Panc1 (cell line): ENCODE measurements at regions not wholly inside any gene's neighbourhood (a gene's known extent, or its start where the extent isn't known, plus 50 kb on each side); places are given as distances from the start of the nearest gene placed in this dataset.

Source experiments
- ATAC-seq: fragments of 200-7000 bp; cut with Tn5 transposase; 2 replicates; pipeline ENCODE4 v1.9.1; 2020; ENCODE audit warnings: mild to moderate bottlenecking, moderate library complexity
- BruUV-seq: library from RNA; stranded (reverse); fragments of 400-500 nt; replicated peaks from 2 replicates; lab custom pipeline; 2021; lab: Mats Ljungman, UMichigan
- CTCF ChIA-PET: fragments of 300-600 bp; sonication (Branson Sonifier 250); formaldehyde crosslinking; loops from one replicate; lab custom pipeline; 2022; ENCODE audit warnings: antibody characterized with exemption; lab: Charles Lee
- POLR2A ChIA-PET: fragments of 300-600 bp; sonication (Branson Sonifier 250); formaldehyde crosslinking; loops from one replicate; lab custom pipeline; 2022; ENCODE audit warnings: antibody characterized with exemption; lab: Charles Lee
- DNase-seq: peaks from one replicate; pipeline ENCODE4 v3.0.0-alpha.2; 2010; ENCODE audit warnings: low read depth, low spot score
- H3K27ac ChIP-seq: 2 replicates; pipeline ENCODE4 v1.5.1; 2011; ENCODE audit warnings: mild to moderate bottlenecking, low read length, inconsistent platforms
- H3K27me3 ChIP-seq: fragments of 200-500 bp; sonication (Bioruptor generic); 2 replicates; pipeline ENCODE4 v1.6.0; 2014; ENCODE audit warnings: low read length, inconsistent platforms; ENCODE audit not compliant: control insufficient read depth, insufficient read depth
- H3K36me3 ChIP-seq: fragments of 200-500 bp; sonication (Bioruptor generic); 2 replicates; pipeline ENCODE4 v1.5.1; 2014; ENCODE audit warnings: inconsistent platforms, mild to moderate bottlenecking, low read length, moderate library complexity; ENCODE audit not compliant: control insufficient read depth, insufficient read depth
- H3K4me1 ChIP-seq: 2 replicates; pipeline ENCODE4 v1.5.1; 2011; ENCODE audit warnings: inconsistent platforms, mild to moderate bottlenecking, low read length, moderate library complexity; ENCODE audit not compliant: control insufficient read depth, insufficient read depth
- H3K4me3 ChIP-seq, 2 experiments: 2 replicates each; pipeline ENCODE4 v1.5.1; 2011 to 2012; ENCODE audit warnings: low read depth in 2 of 2, low read length in 2 of 2, mild to moderate bottlenecking in 2 of 2, inconsistent platforms in 1 of 2, moderate library complexity in 1 of 2
- H3K9me3 ChIP-seq: fragments of 200-500 bp; sonication (Bioruptor generic); 2 replicates; pipeline ENCODE4 v1.5.1; 2014; ENCODE audit warnings: low read depth, mild to moderate bottlenecking, inconsistent platforms, low read length, moderate library complexity; ENCODE audit not compliant: control insufficient read depth, insufficient read depth
- CTCF ChIP-seq: fragments of 450-650 bp; IDR thresholded peaks from 2 replicates; pipeline ENCODE4 v1.5.1; 2017; ENCODE audit warnings: mild to moderate bottlenecking
- POLR2AphosphoS5 ChIP-seq: IDR thresholded peaks from 2 replicates; pipeline ENCODE4 v1.6.1; 2012; ENCODE audit warnings: mild to moderate bottlenecking, low read depth, low read length, moderate library complexity
- REST ChIP-seq, 2 experiments: IDR thresholded peaks; 2 replicates each; pipeline ENCODE4 v1.6.1; 2011 to 2012; ENCODE audit warnings: low read depth in 2 of 2, control low read depth in 1 of 2, low read length in 1 of 2, mild to moderate bottlenecking in 1 of 2, moderate library complexity in 1 of 2; ENCODE audit not compliant: insufficient read depth in 1 of 2
- SIN3A ChIP-seq: IDR thresholded peaks from 2 replicates; pipeline ENCODE4 v1.6.1; 2012; ENCODE audit warnings: low read depth, mild to moderate bottlenecking, low read length, moderate library complexity, borderline replicate concordance; ENCODE audit not compliant: insufficient read depth
- TCF7L2 ChIP-seq: IDR thresholded peaks from 2 replicates; pipeline ENCODE4 v1.6.1; 2011; ENCODE audit warnings: mild to moderate bottlenecking, low read depth, low read length, inconsistent platforms
- in situ Hi-C: cut with HindIII; loops from 2 replicates; pipeline ENCODE4 v1.10.0; 2016; ENCODE audit warnings: low sequenced_read_pairs, low pct_unique_long_range_greater_than_20kb
- intact Hi-C: fragments of 100-400 bp; cut with micrococcal nuclease; formaldehyde crosslinking; loops from one replicate; pipeline ENCODE4 v1.10.0; 2022; ENCODE audit not compliant: unreplicated experiment

GRCh38 chr2:125747165-125747425 lies 908.9 kb upstream of the GYPC start:
- TF ChIP-seq REST (IDR thresholded peaks at IDR 0.05; ENCODE audit: insufficient read depth in 1 of 2, low read depth in 2 of 2, low read length in 1 of 2) (no peak), SIN3A (no peak), POLR2AphosphoS5 (no peak), CTCF (no peak), TCF7L2 (no peak)
- ATAC-seq (no peak), DNase-seq (no peak)
- Histone ChIP-seq H3K4me3 (no peak overlapping the region), H3K9me3 (no peaks in the 10 kb centered on the region), H3K4me1 (no peaks in the 10 kb centered on the region), H3K27ac (no peak overlapping the region), H3K27me3 (no peaks in the 10 kb centered on the region), H3K36me3 (no peaks in the 10 kb centered on the region)
- intact Hi-C loops = loop anchor here (10.0 kb wide), 1 partner anchor 1028 kb away; no protein-coding TSS in a partner anchor
- BruUV-seq = no TSS peak
- ChIA-PET POLR2A (no interaction called here), CTCF (no interaction called here)
- in situ Hi-C loops = no loop called here

DNA sequence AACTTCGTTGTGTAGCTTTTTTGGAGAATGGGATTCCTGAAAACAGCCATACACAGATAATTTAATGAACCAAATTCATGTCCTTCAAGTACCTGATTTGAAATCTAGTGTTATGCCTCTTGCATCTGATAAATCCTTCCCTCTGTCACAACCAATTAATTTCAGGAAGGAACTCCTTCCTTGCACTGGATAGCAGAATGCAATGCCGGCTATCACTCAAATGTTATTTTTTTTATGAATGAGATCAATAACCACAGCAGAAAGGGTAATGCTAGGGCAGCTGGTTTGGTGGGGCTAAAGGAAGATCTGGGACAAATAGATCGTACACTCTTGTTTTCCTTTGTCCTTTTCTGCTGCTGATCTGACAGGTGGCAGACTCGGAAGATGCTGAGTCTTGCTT lies 899.5 kb upstream of the GYPC start:
- intact Hi-C loops = no loop called here
- TF ChIP-seq CTCF = no peak
- TF ChIP-seq SIN3A = no peak
- no peak for TF ChIP-seq REST (IDR thresholded peaks at IDR 0.05; ENCODE audit: insufficient read depth in 1 of 2, low read depth in 2 of 2, low read length in 1 of 2)
- TF ChIP-seq TCF7L2 = no peak
- TF ChIP-seq POLR2AphosphoS5 = no peak

More for the DNA sequence above, 899.5 kb upstream of the GYPC start:
- CTCF ChIA-PET = no interaction called here
- Histone ChIP-seq H3K27ac (no peak overlapping the region), H3K4me3 (no peak overlapping the region), H3K36me3 (no peaks in the 10 kb centered on the region), H3K9me3 (no peaks in the 10 kb centered on the region), H3K4me1 (no peaks in the 10 kb centered on the region), H3K27me3 (no peaks in the 10 kb centered on the region)
- in situ Hi-C loops = no loop called here
- POLR2A ChIA-PET = no interaction called here
- ATAC-seq (no peak), DNase-seq (no peak)
- BruUV-seq = no TSS peak
